ENCODE measurements at regions not wholly inside any gene's neighbourhood (a gene's known extent, or its start where the extent isn't known, plus 50 kb on each side); places are given as distances from the start of the nearest gene placed in this dataset.

GRCh38 chr7:41275255-41275654 is 427.6 kb downstream of the INHBA start:
- no peak overlapping the region for H3K4me3 ChIP-seq
- no peaks in the 10 kb centered on the region for H3K4me1 ChIP-seq
- H3K9me3 ChIP-seq, result no peaks in the 10 kb centered on the region
- H3K27ac ChIP-seq, result no peak overlapping the region
- TF ChIP-seq POLR2A (IDR thresholded peaks at IDR 0.05), result no peak
- TF ChIP-seq CTCF (IDR thresholded peaks at IDR 0.05), result no peak
- WGBS (ENCODE audit: insufficient coverage, low coverage, low lambda C conversion rate, missing lambda C conversion rate), result 88% methylated on average over 2 of the region's 9 CpGs
- no peak for ATAC-seq
- no peaks in the 10 kb centered on the region for H3K36me3 ChIP-seq
- H3K27me3 ChIP-seq, result no peaks in the 10 kb centered on the region
- intact Hi-C loops (cut with DNase I), result no loop called here
- DNase-seq, result no peak

- intact Hi-C loops (cut with DNase I), result no loop called here
- no peaks in the 10 kb centered on the region for H3K9me3 ChIP-seq
- H3K27ac ChIP-seq, result no peak overlapping the region
- no peak overlapping the region for H3K4me3 ChIP-seq
- no peak for DNase-seq
- H3K4me1 ChIP-seq, result no peaks in the 10 kb centered on the region
- 43% methylated on average over 1 of the region's 5 CpGs for WGBS (ENCODE audit: insufficient coverage, low coverage, low lambda C conversion rate, missing lambda C conversion rate)
- TF ChIP-seq CTCF (IDR thresholded peaks at IDR 0.05) (no peak), POLR2A (IDR thresholded peaks at IDR 0.05) (no peak)
- no peaks in the 10 kb centered on the region for H3K36me3 ChIP-seq
- no peaks in the 10 kb centered on the region for H3K27me3 ChIP-seq
- no peak for ATAC-seq
These were observed 428.7 kb downstream of the INHBA start for GRCh38 chr7:41274179-41274578.

GRCh38 chr7:41272664-41273063 is 430.2 kb downstream of the INHBA start:
- H3K9me3 ChIP-seq, result no peaks in the 10 kb centered on the region
- H3K4me3 ChIP-seq, result no peak overlapping the region
- H3K27ac ChIP-seq, result no peak overlapping the region
- ATAC-seq (no peak), DNase-seq (no peak)
- H3K4me1 ChIP-seq, result no peaks in the 10 kb centered on the region
- intact Hi-C loops (cut with DNase I), result no loop called here
- H3K36me3 ChIP-seq, result no peaks in the 10 kb centered on the region
- TF ChIP-seq POLR2A (IDR thresholded peaks at IDR 0.05) (no peak), CTCF (IDR thresholded peaks at IDR 0.05) (no peak)
- no peaks in the 10 kb centered on the region for H3K27me3 ChIP-seq
- WGBS (ENCODE audit: insufficient coverage, low coverage, low lambda C conversion rate, missing lambda C conversion rate), result 71% methylated on average over 3 of the region's 5 CpGs

GRCh38 chr7:41268878-41269277 is 434.0 kb downstream of the INHBA start:
- TF ChIP-seq CTCF (IDR thresholded peaks at IDR 0.05) (no peak), POLR2A (IDR thresholded peaks at IDR 0.05) (no peak)
- Histone ChIP-seq H3K4me1 (no peaks in the 10 kb centered on the region), H3K36me3 (no peaks in the 10 kb centered on the region), H3K27me3 (no peaks in the 10 kb centered on the region), H3K27ac (no peak overlapping the region), H3K9me3 (no peaks in the 10 kb centered on the region), H3K4me3 (no peak overlapping the region)
- intact Hi-C loops (cut with DNase I), result no loop called here
- WGBS (ENCODE audit: insufficient coverage, low coverage, low lambda C conversion rate, missing lambda C conversion rate), result 70% methylated on average over 2 of the region's 2 CpGs
- DNase-seq (no peak), ATAC-seq (no peak)

GRCh38 chr7:41261080-41261479 is 441.8 kb downstream of the INHBA start:
- H3K4me1 ChIP-seq, result no peaks in the 10 kb centered on the region
- WGBS (ENCODE audit: insufficient coverage, low coverage, low lambda C conversion rate, missing lambda C conversion rate), result 35% methylated on average over 2 of the region's 4 CpGs
- H3K27ac ChIP-seq, result no peak overlapping the region
- H3K9me3 ChIP-seq, result no peaks in the 10 kb centered on the region
- no peaks in the 10 kb centered on the region for H3K27me3 ChIP-seq
- DNase-seq, result no peak
- TF ChIP-seq CTCF (IDR thresholded peaks at IDR 0.05), result no peak
- TF ChIP-seq POLR2A (IDR thresholded peaks at IDR 0.05), result no peak
- no peak overlapping the region for H3K4me3 ChIP-seq
- ATAC-seq, result no peak
- intact Hi-C loops (cut with DNase I), result no loop called here
- H3K36me3 ChIP-seq, result no peaks in the 10 kb centered on the region

Data from right lobe of liver (tissue), 6 donors.